Chondrocyte (in vitro differentiated cells): ENCODE measurements at regions not wholly inside any gene's neighbourhood (a gene's known extent, or its start where the extent isn't known, plus 50 kb on each side); places are given as distances from the start of the nearest gene placed in this dataset.

Experiments used
- DNase-seq: peaks from one replicate; pipeline ENCODE4 v3.0.0; 2021; ENCODE audit warnings: mixed read lengths, low spot score
- H3K27ac Mint-ChIP-seq: one replicate; pipeline ENCODE4 v1.8.0; 2021; ENCODE audit warnings: mild to moderate bottlenecking, moderate library complexity, mixed read lengths; ENCODE audit not compliant: unreplicated experiment
- H3K27me3 Mint-ChIP-seq: 2 replicates; pipeline ENCODE4 v1.8.0; 2021; ENCODE audit warnings: low read depth, mixed read lengths
- H3K36me3 Mint-ChIP-seq: 2 replicates; pipeline ENCODE4 v1.8.0; 2021; ENCODE audit warnings: low read depth, mixed read lengths
- H3K4me1 Mint-ChIP-seq: 2 replicates; pipeline ENCODE4 v1.8.0; 2021; ENCODE audit warnings: low read depth, mild to moderate bottlenecking, mixed read lengths
- H3K4me3 Mint-ChIP-seq: one replicate; pipeline ENCODE4 v1.8.0; 2021; ENCODE audit warnings: mild to moderate bottlenecking, moderate library complexity, mixed read lengths; ENCODE audit not compliant: unreplicated experiment
- H3K9me3 Mint-ChIP-seq: 2 replicates; pipeline ENCODE4 v1.8.0; 2021; ENCODE audit warnings: low read depth, mixed read lengths
- TF ChIP-seq, protein P1 (sequence below): fragments of 200-600 bp; sonication (generic); IDR thresholded peaks from 2 replicates; pipeline ENCODE4 v1.5.0; 2021; ENCODE audit warnings: antibody characterized with exemption, mild to moderate bottlenecking, moderate library complexity

DNA sequence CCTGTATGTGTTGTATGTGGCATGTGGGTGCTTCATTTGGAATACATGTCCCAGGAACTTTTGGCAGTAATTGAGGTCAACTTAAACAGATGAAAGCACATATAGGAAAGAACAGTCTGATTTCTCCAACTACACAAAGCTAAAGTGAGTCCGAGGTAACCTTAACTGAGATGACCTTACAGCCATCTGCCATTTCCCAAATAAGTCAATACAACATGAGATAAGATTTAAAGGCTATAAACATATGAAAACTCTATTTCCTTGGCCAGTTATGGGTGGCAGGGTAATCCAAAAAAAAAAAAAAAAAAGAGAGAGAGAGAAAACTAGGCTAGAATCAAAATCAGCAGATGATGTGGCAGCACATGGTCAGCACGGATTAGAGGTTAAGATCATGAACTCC is 1068.3 kb downstream of the KHDRBS2 start:
- Mint-ChIP-seq H3K4me1 (no peaks in the 10 kb centered on the region), H3K9me3 (peaks cover 43% of the 10 kb centered on the region)
- TF ChIP-seq, protein P1, sequence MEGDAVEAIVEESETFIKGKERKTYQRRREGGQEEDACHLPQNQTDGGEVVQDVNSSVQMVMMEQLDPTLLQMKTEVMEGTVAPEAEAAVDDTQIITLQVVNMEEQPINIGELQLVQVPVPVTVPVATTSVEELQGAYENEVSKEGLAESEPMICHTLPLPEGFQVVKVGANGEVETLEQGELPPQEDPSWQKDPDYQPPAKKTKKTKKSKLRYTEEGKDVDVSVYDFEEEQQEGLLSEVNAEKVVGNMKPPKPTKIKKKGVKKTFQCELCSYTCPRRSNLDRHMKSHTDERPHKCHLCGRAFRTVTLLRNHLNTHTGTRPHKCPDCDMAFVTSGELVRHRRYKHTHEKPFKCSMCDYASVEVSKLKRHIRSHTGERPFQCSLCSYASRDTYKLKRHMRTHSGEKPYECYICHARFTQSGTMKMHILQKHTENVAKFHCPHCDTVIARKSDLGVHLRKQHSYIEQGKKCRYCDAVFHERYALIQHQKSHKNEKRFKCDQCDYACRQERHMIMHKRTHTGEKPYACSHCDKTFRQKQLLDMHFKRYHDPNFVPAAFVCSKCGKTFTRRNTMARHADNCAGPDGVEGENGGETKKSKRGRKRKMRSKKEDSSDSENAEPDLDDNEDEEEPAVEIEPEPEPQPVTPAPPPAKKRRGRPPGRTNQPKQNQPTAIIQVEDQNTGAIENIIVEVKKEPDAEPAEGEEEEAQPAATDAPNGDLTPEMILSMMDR, result no peak

DNA sequence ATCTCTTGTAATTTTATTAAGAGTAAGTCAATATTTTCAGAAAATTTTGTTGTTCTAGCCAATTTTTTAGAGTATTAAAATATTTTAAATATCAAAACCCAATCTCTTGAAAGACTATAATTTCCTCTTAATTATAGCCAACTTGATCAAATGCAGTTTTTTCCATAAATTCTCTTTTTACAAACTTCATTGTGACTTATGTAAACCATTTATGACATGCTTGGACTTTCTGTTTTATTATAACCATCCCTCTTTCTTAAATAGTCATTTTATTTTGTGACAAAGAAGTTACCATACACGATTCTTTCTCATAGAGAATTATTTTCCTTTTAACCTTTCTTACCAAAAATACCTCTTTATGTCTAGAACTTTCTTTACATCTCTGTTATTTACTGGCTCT is 1075.5 kb downstream of the KHDRBS2 start:
- Mint-ChIP-seq H3K36me3 (no peaks in the 10 kb centered on the region), H3K4me1 (no peaks in the 10 kb centered on the region), H3K27me3 (no peaks in the 10 kb centered on the region), H3K9me3 (peaks cover 36% of the 10 kb centered on the region), H3K4me3 (no peak overlapping the region), H3K27ac (no peak overlapping the region)
- TF ChIP-seq, protein P1, result no peak
- no peak for DNase-seq

More for the DNA sequence above, 1068.3 kb downstream of the KHDRBS2 start:
- DNase-seq, result no peak
- Mint-ChIP-seq H3K4me3 (no peak overlapping the region), H3K27ac (no peak overlapping the region), H3K27me3 (no peaks in the 10 kb centered on the region), H3K36me3 (no peaks in the 10 kb centered on the region)

DNA sequence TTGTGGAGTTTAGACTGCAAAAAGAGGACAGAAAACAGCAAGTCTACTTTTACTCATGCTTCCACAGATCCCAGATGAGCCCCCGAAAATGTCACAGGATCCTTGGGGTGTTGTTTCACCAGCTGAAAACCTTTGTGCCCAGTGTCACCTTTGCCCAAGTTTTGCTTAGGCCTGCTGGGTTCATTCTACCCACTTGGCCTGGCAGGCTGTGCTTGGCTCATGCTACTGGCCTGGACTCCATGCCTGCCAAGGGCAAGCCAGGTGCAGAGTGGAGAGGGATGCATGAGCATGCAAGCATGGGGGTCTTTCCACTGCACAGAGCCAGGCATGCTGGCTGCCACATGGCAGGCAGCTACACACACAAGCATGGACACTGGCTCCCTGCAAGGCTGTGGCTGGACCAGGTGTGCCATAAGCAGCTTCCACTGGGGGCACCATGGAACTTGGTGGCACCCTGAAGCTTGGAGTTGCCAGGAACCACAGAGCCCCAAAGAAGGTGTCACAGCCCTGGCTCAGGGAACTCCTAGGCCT is 1082.0 kb downstream of the KHDRBS2 start:
- no peak overlapping the region for H3K27ac Mint-ChIP-seq
- no peaks in the 10 kb centered on the region for H3K36me3 Mint-ChIP-seq
- H3K9me3 Mint-ChIP-seq, result peaks cover 37% of the 10 kb centered on the region
- H3K4me3 Mint-ChIP-seq, result no peak overlapping the region
- TF ChIP-seq, protein P1, result no peak
- no peaks in the 10 kb centered on the region for H3K27me3 Mint-ChIP-seq
- H3K4me1 Mint-ChIP-seq, result no peaks in the 10 kb centered on the region
- no peak for DNase-seq

DNA sequence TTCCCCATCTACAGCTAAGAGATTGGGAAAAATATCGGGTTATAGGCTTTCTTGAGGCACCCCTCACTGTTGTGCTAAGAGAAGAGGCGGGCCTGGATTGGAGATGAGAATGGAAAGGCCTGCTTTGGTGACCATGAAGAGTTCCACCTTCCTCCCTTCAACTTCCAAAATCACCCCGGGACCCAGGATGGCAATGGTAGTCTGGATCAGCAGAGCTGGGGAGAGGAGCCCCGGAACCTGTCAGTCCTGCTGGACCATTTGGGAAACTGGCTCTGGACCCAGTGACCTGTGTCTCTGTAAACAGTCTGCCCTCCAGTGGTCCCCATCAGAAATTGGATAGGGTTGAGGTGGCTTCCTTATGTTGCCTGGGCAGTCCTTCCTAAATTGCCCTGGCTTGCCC is 1085.6 kb downstream of the KHDRBS2 start:
- H3K27ac Mint-ChIP-seq, result no peak overlapping the region
- H3K4me3 Mint-ChIP-seq, result no peak overlapping the region
- H3K36me3 Mint-ChIP-seq, result no peaks in the 10 kb centered on the region
- no peak for DNase-seq
- H3K27me3 Mint-ChIP-seq, result no peaks in the 10 kb centered on the region
- TF ChIP-seq, protein P1, result no peak
- H3K4me1 Mint-ChIP-seq, result no peaks in the 10 kb centered on the region
- peaks cover 44% of the 10 kb centered on the region for H3K9me3 Mint-ChIP-seq

DNA sequence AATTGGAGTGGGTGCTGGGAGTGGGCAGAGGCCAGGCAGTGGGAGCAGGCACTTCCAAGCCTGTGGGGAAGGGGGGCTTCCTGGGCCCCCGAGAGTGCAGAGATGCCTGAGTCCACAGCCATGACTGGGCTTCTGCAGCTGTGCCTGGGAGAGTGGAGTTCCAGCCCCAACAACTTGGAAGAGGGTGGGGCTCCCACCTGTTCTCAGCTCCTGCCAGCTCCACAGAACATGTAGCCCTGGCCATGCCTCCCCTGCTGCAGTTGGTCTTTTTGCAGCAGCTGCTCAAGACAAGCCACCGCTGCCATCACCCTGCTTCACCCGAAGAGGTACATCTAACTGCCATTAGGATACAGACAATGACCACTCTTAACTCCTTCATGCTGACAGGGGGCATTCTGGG is 1092.3 kb downstream of the KHDRBS2 start:
- Mint-ChIP-seq H3K4me3 (no peak overlapping the region), H3K27ac (no peak overlapping the region), H3K27me3 (no peaks in the 10 kb centered on the region), H3K36me3 (no peaks in the 10 kb centered on the region), H3K4me1 (no peaks in the 10 kb centered on the region), H3K9me3 (peaks cover 50% of the 10 kb centered on the region)
- TF ChIP-seq, protein P1, result no peak
- DNase-seq, result no peak
